Naive B cell (primary cell): ENCODE measurements at regions not wholly inside any gene's neighbourhood (a gene's known extent, or its start where the extent isn't known, plus 50 kb on each side); places are given as distances from the start of the nearest gene placed in this dataset.
A peak's percentile ranks its signal among the peaks of the same experiment; 100 is the strongest.
"Not testable (repeated sequence)": the region's sequence is repeated elsewhere in the genome, so short reads cannot be mapped to it uniquely, and the experiment has no call there.

ENCODE experiments used
- ATAC-seq, 2 donors: fragments of 150-1000 bp; cut with Tn5 transposase; 2 replicates each; pipeline ENCODE4 v1.10.0; 2021; ENCODE audit warnings: low read depth in 2 of 2, mild to moderate bottlenecking in 2 of 2, moderate library complexity in 2 of 2
- DNase-seq: peaks from one replicate; pipeline ENCODE4 v3.0.0; 2022
- H3K27ac Mint-ChIP-seq, 6 donors: one replicate each; pipeline ENCODE4 v1.8.0; 2020 to 2022; ENCODE audit warnings: mild to moderate bottlenecking in 6 of 6, mixed read lengths in 6 of 6, moderate library complexity in 5 of 6, inconsistent platforms in 2 of 6
- H3K27me3 Mint-ChIP-seq, 3 donors: one replicate each; pipeline ENCODE4 v1.8.0; 2021 to 2022; ENCODE audit warnings: mixed read lengths in 3 of 3, mild to moderate bottlenecking in 1 of 3
- H3K36me3 Mint-ChIP-seq, 2 donors: one replicate each; pipeline ENCODE4 v1.8.0; 2020 to 2022; ENCODE audit warnings: mixed read lengths in 2 of 2, inconsistent platforms in 1 of 2, mild to moderate bottlenecking in 1 of 2
- H3K4me1 Mint-ChIP-seq, 3 donors: one replicate each; pipeline ENCODE4 v1.8.0; 2020 to 2022; ENCODE audit warnings: mixed read lengths in 3 of 3, inconsistent platforms in 1 of 3, mild to moderate bottlenecking in 1 of 3, moderate library complexity in 1 of 3
- H3K4me3 Mint-ChIP-seq, 8 donors: one replicate each; pipeline ENCODE4 v1.8.0; 2020 to 2022; ENCODE audit warnings: mild to moderate bottlenecking in 8 of 8, mixed read lengths in 8 of 8, moderate library complexity in 8 of 8, inconsistent platforms in 2 of 8
- H3K9me3 Mint-ChIP-seq, 7 donors: one replicate each; pipeline ENCODE4 v1.8.0; 2020 to 2022; ENCODE audit warnings: mixed read lengths in 7 of 7, mild to moderate bottlenecking in 5 of 7, inconsistent platforms in 2 of 7, moderate library complexity in 1 of 7

DNA sequence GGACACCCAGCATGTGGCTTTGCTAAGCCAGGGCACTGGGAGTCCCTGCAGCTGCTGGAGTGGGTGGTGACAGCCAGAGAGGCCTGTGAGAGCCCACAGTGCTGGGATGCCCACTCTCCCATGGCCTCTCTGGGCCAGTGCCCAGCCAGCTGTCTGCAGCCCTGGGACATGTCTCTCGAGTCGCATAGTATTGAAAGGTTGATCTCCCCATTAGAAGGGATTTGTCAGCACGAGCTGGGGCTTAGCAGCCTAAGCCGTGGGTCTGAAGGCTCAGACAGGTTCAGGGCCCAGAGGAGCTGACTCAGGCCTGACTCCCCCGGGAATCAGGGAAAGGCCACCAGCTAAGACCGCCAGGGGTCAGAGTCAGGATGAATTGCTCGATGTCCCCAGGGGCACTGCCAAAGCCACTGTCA is 53.5 kb downstream of the FOXD2 start:
- ATAC-seq = no peak
- no peak for DNase-seq
- peaks cover 12 to 46% (median 42%) of the 10 kb centered on the region in 3 donors for H3K27me3 Mint-ChIP-seq
- no peaks in the 10 kb centered on the region for H3K4me1 Mint-ChIP-seq
- H3K36me3 Mint-ChIP-seq = no peaks in the 10 kb centered on the region
- no peak overlapping the region for H3K27ac Mint-ChIP-seq
- no peak overlapping the region for H3K4me3 Mint-ChIP-seq
- no peaks in the 10 kb centered on the region for H3K9me3 Mint-ChIP-seq

DNA sequence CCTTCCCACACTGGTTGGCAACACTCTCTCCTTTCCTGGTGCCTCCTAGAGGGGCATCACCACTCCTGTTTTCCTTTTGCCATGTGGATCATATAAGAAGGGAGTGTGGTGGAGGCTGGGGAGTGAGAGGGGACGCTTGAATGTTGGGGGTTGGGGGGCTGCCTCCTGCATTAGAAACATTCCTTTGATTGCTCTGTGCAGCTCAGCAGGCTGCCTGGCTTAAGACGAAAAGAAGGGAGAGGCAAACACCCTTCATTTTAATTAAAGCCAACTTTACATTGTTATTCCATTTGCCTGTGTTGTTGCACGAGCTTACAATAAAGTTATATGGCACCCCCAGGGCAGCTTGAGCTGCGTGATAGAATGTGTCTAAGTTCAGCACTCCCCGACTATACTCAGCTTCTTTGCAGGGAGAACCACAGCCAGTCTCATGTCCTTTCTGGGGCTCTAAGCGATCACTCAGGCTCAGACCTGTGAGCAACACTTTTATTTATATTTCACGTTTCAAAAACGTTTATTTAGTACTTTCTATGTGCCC is 57.4 kb downstream of the FOXD2 start:
- ATAC-seq = no peak
- no peaks in the 10 kb centered on the region for H3K9me3 Mint-ChIP-seq
- H3K27me3 Mint-ChIP-seq = peaks cover 15 to 60% (median 43%) of the 10 kb centered on the region in 3 donors
- no peak overlapping the region for H3K27ac Mint-ChIP-seq
- H3K36me3 Mint-ChIP-seq = no peaks in the 10 kb centered on the region
- no peak for DNase-seq
- no peaks in the 10 kb centered on the region for H3K4me1 Mint-ChIP-seq
- no peak overlapping the region for H3K4me3 Mint-ChIP-seq

DNA sequence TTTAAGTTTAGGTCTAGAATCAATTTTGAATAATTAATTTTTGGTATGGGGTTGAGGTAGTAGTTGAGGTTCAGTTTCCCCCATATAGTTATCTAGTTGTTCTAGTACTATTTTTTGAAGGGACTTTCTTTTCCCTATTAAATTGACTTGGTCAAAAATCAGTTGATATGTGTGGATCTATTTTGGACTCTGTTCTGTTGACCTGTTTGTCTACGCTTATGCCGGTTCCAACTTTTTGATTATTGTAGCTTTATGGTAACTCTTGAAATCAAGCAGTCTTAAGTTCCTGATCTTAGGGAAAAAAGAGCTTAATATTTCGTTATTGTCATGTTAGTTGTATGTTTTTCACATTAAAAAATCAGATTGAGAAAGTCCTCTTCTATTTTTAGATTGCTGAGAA is 60.7 kb downstream of the FOXD2 start:
- no peak overlapping the region for H3K27ac Mint-ChIP-seq
- ATAC-seq (no peak), DNase-seq (no peak)
- H3K36me3 Mint-ChIP-seq = no peaks in the 10 kb centered on the region
- peaks cover 0 to 6% (median 2%) of the 10 kb centered on the region in 7 donors for H3K9me3 Mint-ChIP-seq
- no peaks in the 10 kb centered on the region for H3K4me1 Mint-ChIP-seq
- H3K4me3 Mint-ChIP-seq = no peak overlapping the region
- H3K27me3 Mint-ChIP-seq = peaks cover 33 to 67% (median 50%) of the 10 kb centered on the region in 3 donors

DNA sequence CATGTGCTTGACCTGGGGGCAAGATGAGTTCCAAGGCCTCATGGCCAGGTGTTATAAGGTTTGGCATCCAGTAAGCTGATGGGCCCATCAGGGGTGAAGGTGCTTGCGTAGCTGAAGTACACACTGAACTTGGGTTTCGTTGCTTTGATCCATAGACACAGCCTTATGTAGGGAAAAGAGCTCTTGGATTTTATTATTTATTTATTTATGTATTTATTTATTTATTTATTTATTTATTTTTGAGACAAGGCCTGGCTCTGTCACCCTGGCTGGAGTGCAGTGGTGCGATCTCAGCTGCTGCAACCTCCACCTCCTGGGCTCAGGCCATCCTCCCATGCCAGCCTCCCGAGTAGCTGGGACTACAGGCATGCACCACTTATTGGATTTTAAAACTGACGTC is 63.2 kb downstream of the FOXD2 start:
- Mint-ChIP-seq H3K4me3 (no peak overlapping the region), H3K27ac (no peak overlapping the region), H3K4me1 (no peaks in the 10 kb centered on the region), H3K9me3 (peaks cover 0 to 21% (median 6%) of the 10 kb centered on the region in 7 donors), H3K27me3 (peaks cover 48 to 70% (median 59%) of the 10 kb centered on the region in 3 donors), H3K36me3 (no peaks in the 10 kb centered on the region)
- no peak for ATAC-seq
- DNase-seq = no peak

DNA sequence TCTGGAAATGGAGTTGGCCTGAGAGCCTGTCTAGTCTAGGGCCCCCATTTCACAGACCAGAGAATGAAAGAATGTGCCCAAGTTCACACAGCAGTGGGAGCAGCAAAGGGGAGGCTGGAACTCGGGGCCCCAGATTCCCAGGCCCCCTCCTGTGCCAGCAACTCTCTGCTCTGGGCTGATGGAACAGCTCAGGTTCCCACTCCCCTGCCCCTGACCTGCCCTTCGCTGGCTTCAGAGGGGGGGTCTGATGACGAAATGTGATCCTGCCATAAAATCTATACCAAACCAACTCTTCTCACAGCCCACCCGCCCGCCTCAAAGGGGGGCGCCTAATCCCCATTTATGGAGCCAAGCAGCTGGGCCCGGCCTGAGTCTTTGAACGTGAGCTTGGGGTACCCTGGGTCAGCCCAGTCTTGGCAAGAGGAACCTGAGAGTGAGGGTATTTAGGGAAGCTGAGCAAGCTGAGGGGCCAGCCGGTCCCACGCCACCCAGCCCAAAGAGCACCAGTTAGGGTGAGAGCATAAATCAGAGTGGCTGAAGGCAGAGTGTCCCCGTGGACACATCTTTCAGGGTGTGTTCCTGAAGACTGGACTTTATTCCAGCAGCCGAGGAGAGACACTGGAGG is 65.0 kb downstream of the FOXD2 start:
- peaks cover 0 to 8% of the 10 kb centered on the region in 2 donors for H3K36me3 Mint-ChIP-seq
- peaks cover 61 to 73% (median 69%) of the 10 kb centered on the region in 3 donors for H3K27me3 Mint-ChIP-seq
- no peak overlapping the region for H3K4me3 Mint-ChIP-seq
- no peak overlapping the region for H3K27ac Mint-ChIP-seq
- H3K4me1 Mint-ChIP-seq = no peaks in the 10 kb centered on the region
- DNase-seq (no peak), ATAC-seq (no peak)
- H3K9me3 Mint-ChIP-seq = peaks cover 4 to 33% (median 8%) of the 10 kb centered on the region in 7 donors

DNA sequence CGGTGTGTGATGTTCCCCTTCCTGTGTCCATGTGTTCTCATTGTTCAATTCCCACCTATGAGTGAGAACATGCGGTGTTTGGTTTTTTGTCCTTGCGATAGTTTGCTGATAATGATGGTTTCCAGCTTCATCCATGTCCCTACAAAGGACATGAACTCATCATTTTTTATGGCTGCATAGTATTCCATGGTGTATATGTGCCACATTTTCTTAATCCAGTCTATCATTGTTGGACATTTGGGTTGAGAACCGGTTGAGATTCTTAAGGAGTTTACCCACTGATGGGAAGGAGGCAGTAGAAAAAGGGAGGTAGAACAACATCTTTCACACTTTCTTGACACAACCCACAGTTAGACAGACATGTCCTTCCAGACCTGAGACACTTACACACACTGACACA is 67.0 kb downstream of the FOXD2 start:
- not testable (repeated sequence) for H3K4me3 Mint-ChIP-seq, DNase-seq, H3K4me1 Mint-ChIP-seq, ATAC-seq, H3K36me3 Mint-ChIP-seq, H3K27ac Mint-ChIP-seq
- Mint-ChIP-seq H3K9me3 (peaks cover 4 to 33% (median 8%) of the 10 kb centered on the region in 7 donors), H3K27me3 (peaks cover 67 to 73% (median 70%) of the 10 kb centered on the region in 3 donors)

GRCh38 chr1:47505267-47505666 is 67.4 kb downstream of the FOXD2 start:
- Mint-ChIP-seq H3K4me1 (peaks cover 0 to 5% (median 0%) of the 10 kb centered on the region in 3 donors), H3K4me3 (no peak overlapping the region), H3K36me3 (peaks cover 0 to 8% of the 10 kb centered on the region in 2 donors), H3K27ac (no peak overlapping the region), H3K27me3 (peaks cover 68 to 76% (median 72%) of the 10 kb centered on the region in 3 donors), H3K9me3 (peaks cover 4 to 33% (median 8%) of the 10 kb centered on the region in 7 donors)
- ATAC-seq (no peak), DNase-seq (no peak)

GRCh38 chr1:47506053-47506452 is 68.2 kb downstream of the FOXD2 start:
- H3K36me3 Mint-ChIP-seq = peaks cover 0 to 8% of the 10 kb centered on the region in 2 donors
- DNase-seq = no peak
- peaks cover 61 to 76% (median 70%) of the 10 kb centered on the region in 3 donors for H3K27me3 Mint-ChIP-seq
- H3K27ac Mint-ChIP-seq = no peak overlapping the region
- H3K4me1 Mint-ChIP-seq = peaks cover 0 to 5% (median 0%) of the 10 kb centered on the region in 3 donors
- no peak overlapping the region for H3K4me3 Mint-ChIP-seq
- no peak for ATAC-seq
- H3K9me3 Mint-ChIP-seq = peaks cover 4 to 33% (median 8%) of the 10 kb centered on the region in 7 donors

- Mint-ChIP-seq H3K9me3 (peaks cover 4 to 33% (median 8%) of the 10 kb centered on the region in 7 donors), H3K27me3 (peaks cover 58 to 77% (median 69%) of the 10 kb centered on the region in 3 donors), H3K4me1 (peaks cover 0 to 5% (median 0%) of the 10 kb centered on the region in 3 donors), H3K27ac (no peak overlapping the region), H3K36me3 (peaks cover 0 to 8% of the 10 kb centered on the region in 2 donors), H3K4me3 (peak overlapping the region in 4 of 8 donors; percentile 14 to 55 (median 21))
- ATAC-seq (peak in 1 of 2 donors; percentile 13), DNase-seq (no peak)
Measured at GRCh38 chr1:47507144-47507543, 69.3 kb downstream of the FOXD2 start.

GRCh38 chr1:47507881-47508701 is 70.2 kb downstream of the FOXD2 start:
- H3K27ac Mint-ChIP-seq = no peak overlapping the region
- peaks cover 4 to 32% (median 12%) of the 10 kb centered on the region in 7 donors for H3K9me3 Mint-ChIP-seq
- peak; percentile 43 to 58 for ATAC-seq
- H3K4me1 Mint-ChIP-seq = peaks cover 0 to 5% (median 0%) of the 10 kb centered on the region in 3 donors
- DNase-seq = no peak
- H3K27me3 Mint-ChIP-seq = peaks cover 62 to 78% (median 72%) of the 10 kb centered on the region in 3 donors
- H3K4me3 Mint-ChIP-seq = peak overlapping the region; percentile 66 to 86 (median 83)
- peaks cover 5 to 8% of the 10 kb centered on the region in 2 donors for H3K36me3 Mint-ChIP-seq

DNA sequence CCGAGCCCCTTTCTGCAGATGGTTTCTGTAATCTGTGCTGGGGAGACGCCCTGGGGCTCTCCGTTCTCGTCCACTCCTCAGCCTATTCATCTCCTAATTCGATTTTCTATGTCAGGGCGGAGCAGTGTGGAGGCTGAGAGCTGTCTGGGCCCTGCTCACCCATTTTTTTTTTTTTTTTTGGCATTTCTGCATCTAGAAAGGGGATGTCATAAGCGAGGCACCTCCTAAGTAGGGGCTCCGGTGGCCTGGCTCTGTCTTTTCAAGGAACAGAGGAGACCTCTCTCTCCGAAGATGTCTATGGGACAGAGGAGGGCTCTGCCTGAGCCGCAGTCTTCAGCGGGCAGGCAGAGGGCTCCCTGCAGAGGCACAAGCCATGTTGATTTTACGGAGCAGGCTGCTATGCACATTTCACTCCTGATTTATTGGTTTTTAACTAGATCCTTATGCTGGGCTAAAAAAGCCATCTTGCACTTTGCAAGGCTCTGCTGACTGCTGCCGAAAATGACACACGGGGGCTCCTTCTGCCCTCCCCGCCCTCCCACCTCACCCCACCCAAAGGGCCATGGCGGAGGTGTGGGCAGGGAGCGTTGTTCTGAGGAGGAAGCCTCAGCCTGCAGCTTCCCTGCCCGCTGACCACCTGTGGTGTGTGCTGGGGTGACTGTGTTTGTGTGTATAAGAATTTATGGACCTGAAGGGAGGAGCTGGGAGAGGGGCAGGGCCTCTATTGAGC is 71.0 kb downstream of the FOXD2 start:
- ATAC-seq (peak in 1 of 2 donors; percentile 28), DNase-seq (no peak)
- peaks cover 0 to 5% (median 0%) of the 10 kb centered on the region in 3 donors for H3K4me1 Mint-ChIP-seq
- H3K36me3 Mint-ChIP-seq = peaks cover 5 to 8% of the 10 kb centered on the region in 2 donors
- H3K27me3 Mint-ChIP-seq = peaks cover 61 to 77% (median 72%) of the 10 kb centered on the region in 3 donors
- H3K9me3 Mint-ChIP-seq = peaks cover 5 to 36% (median 10%) of the 10 kb centered on the region in 7 donors
- peak overlapping the region; percentile 66 to 86 (median 83) for H3K4me3 Mint-ChIP-seq
- H3K27ac Mint-ChIP-seq = peak overlapping the region in 1 of 6 donors; percentile 32

DNA sequence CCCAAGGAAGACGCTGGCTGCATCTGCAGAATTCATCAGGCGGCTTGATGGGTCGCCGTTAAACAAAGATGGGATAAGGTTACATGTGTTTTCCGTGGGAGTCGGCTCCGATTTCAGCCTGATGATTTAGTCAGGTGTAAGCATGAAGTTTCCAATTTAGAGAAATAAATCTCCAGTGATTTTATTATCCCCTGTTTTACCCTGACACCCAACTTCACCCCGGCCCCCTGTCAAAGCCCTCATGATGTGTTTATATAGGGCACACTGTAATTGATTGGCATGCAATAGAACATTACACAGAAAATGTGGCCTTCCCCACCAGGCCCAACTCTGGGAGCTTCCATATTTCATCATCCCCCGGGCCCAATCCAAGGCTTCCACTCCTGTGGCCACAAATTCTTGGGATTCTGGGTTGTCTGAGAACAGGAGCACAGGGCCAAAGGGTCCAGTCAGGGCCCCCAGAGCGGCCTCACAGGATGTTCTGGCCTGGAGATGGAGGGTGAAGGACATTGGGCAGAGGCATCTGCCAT is 72.5 kb downstream of the FOXD2 start:
- no peak for ATAC-seq
- H3K9me3 Mint-ChIP-seq = peaks cover 5 to 46% (median 12%) of the 10 kb centered on the region in 7 donors
- H3K4me1 Mint-ChIP-seq = peaks cover 0 to 5% (median 0%) of the 10 kb centered on the region in 3 donors
- peaks cover 55 to 83% (median 74%) of the 10 kb centered on the region in 3 donors for H3K27me3 Mint-ChIP-seq
- peak overlapping the region in 1 of 8 donors; percentile 11 for H3K4me3 Mint-ChIP-seq
- H3K27ac Mint-ChIP-seq = no peak overlapping the region
- no peak for DNase-seq
- peaks cover 5 to 8% of the 10 kb centered on the region in 2 donors for H3K36me3 Mint-ChIP-seq
